ENCODE measurements at regions not wholly inside any gene's neighbourhood (a gene's known extent, or its start where the extent isn't known, plus 50 kb on each side); places are given as distances from the start of the nearest gene placed in this dataset.

DNA sequence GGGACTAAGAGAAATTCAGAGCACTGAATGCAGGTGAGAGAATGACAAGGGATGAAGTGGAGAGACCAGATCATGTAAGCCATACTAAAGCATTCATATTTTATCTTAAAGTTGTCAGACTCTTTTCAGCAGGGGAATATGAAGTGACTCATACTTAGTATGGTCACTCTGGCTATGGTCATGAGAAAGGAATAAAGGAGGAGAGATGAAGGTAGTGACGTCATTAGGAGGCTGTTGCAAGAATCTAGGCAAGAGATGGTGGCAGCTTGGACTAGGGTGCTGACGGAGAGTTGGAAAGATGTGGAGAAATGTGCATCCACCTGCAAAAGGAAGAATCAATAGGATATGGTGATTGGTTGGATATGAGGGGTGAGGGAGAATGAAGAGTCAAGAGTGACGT, 203.2 kb upstream of the ACVR2A start:
- H3K9ac ChIP-seq (ENCODE audit: low read depth in 1 of 3, low read length in 3 of 3): no peak overlapping the region
- H3K27ac ChIP-seq (ENCODE audit: low read depth, low read length): no peak overlapping the region
- no peaks in the 10 kb centered on the region for H3K4me1 ChIP-seq (ENCODE audit: control insufficient read depth in 3 of 3, insufficient read depth in 3 of 3, low read length in 3 of 3)
- H3K4me3 ChIP-seq (ENCODE audit: low read length in 3 of 3): no peak overlapping the region
- H3K36me3 ChIP-seq (ENCODE audit: control insufficient read depth in 3 of 3, insufficient read depth in 3 of 3, low read length in 3 of 3): no peaks in the 10 kb centered on the region
- H3K27me3 ChIP-seq (ENCODE audit: control insufficient read depth in 3 of 3, insufficient read depth in 3 of 3, low read length in 3 of 3): no peaks in the 10 kb centered on the region
- H3K9me3 ChIP-seq (ENCODE audit: control insufficient read depth in 3 of 3, low read length in 3 of 3): no peaks in the 10 kb centered on the region

DNA sequence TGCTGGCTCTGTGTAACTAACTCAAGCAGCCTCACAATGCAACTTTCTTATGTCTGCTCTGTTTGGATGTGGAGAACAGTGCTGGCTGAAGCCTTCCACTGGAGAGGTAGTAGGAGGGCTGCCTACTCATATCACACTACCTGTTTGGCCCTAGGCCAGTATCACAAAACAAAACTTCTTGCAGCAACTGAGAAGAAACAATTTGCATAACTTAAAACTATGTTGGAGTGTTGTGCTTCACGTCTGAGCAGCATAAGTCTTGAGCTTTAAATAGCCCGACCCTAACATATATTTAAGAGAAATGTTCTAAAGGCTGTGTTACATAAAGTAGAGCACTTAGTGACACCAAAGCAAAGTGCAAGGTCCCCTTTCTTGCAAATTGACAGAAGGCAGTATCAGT, 204.9 kb upstream of the ACVR2A start:
- no peaks in the 10 kb centered on the region for H3K4me1 ChIP-seq (ENCODE audit: control insufficient read depth in 3 of 3, insufficient read depth in 3 of 3, low read length in 3 of 3)
- H3K4me3 ChIP-seq (ENCODE audit: low read length in 3 of 3): no peak overlapping the region
- no peaks in the 10 kb centered on the region for H3K9me3 ChIP-seq (ENCODE audit: control insufficient read depth in 3 of 3, low read length in 3 of 3)
- H3K27ac ChIP-seq (ENCODE audit: low read depth, low read length): no peak overlapping the region
- no peaks in the 10 kb centered on the region for H3K36me3 ChIP-seq (ENCODE audit: control insufficient read depth in 3 of 3, insufficient read depth in 3 of 3, low read length in 3 of 3)
- no peaks in the 10 kb centered on the region for H3K27me3 ChIP-seq (ENCODE audit: control insufficient read depth in 3 of 3, insufficient read depth in 3 of 3, low read length in 3 of 3)
- H3K9ac ChIP-seq (ENCODE audit: low read depth in 1 of 3, low read length in 3 of 3): no peak overlapping the region

DNA sequence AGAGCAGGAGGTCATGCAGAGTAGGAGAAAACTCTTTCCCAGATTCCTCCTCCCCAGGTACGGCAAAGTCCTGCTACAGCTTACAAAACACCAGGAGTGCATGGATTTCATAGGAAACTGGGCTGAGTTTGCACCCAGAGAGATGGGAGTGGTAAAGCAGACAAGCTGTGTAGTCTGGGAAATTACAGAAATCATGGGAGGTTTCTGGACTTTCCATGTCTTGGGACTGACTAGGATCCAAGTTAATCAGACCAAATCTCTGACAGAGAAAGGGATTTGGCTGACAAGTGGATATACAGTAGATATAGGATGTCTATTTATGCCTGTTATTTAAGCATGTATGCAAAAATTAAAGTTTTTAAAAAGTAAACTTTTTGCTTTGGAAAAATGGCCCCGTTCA, 205.4 kb upstream of the ACVR2A start:
- H3K4me1 ChIP-seq (ENCODE audit: control insufficient read depth in 3 of 3, insufficient read depth in 3 of 3, low read length in 3 of 3): no peaks in the 10 kb centered on the region
- H3K27ac ChIP-seq (ENCODE audit: low read depth, low read length): no peak overlapping the region

DNA sequence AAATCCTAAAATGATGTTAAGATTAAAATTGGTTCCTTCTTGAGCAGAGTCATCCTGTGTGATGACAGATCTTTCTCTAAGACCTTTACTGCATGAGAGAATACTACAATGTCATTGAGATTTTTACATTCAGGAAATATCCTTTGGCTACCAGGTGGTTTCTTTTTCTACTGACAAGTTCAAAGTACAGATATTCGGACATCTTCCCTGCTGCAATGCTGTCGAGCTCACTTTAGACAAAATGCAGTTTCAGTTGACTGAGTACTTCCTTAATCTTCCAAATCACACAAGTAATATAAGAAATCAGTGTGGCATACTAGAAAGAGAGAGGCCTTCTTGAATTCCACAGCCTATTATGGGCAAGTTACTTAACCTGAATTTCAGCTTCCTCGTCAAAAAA, 207.9 kb upstream of the ACVR2A start:
- peak overlapping the region; percentile 15 for H3K27ac ChIP-seq (ENCODE audit: low read depth, low read length)
- H3K9me3 ChIP-seq (ENCODE audit: control insufficient read depth in 3 of 3, low read length in 3 of 3): no peaks in the 10 kb centered on the region
- H3K27me3 ChIP-seq (ENCODE audit: control insufficient read depth in 3 of 3, insufficient read depth in 3 of 3, low read length in 3 of 3): no peaks in the 10 kb centered on the region
- H3K9ac ChIP-seq (ENCODE audit: low read depth in 1 of 3, low read length in 3 of 3): no peak overlapping the region
- H3K4me3 ChIP-seq (ENCODE audit: low read length in 3 of 3): no peak overlapping the region
- no peaks in the 10 kb centered on the region for H3K36me3 ChIP-seq (ENCODE audit: control insufficient read depth in 3 of 3, insufficient read depth in 3 of 3, low read length in 3 of 3)
- no peaks in the 10 kb centered on the region for H3K4me1 ChIP-seq (ENCODE audit: control insufficient read depth in 3 of 3, insufficient read depth in 3 of 3, low read length in 3 of 3)

More for the DNA sequence above, 205.4 kb upstream of the ACVR2A start:
- Histone ChIP-seq H3K36me3 (ENCODE audit: control insufficient read depth in 3 of 3, insufficient read depth in 3 of 3, low read length in 3 of 3) (no peaks in the 10 kb centered on the region), H3K27me3 (ENCODE audit: control insufficient read depth in 3 of 3, insufficient read depth in 3 of 3, low read length in 3 of 3) (no peaks in the 10 kb centered on the region), H3K9ac (ENCODE audit: low read depth in 1 of 3, low read length in 3 of 3) (no peak overlapping the region), H3K4me3 (ENCODE audit: low read length in 3 of 3) (no peak overlapping the region), H3K9me3 (ENCODE audit: control insufficient read depth in 3 of 3, low read length in 3 of 3) (no peaks in the 10 kb centered on the region)

DNA sequence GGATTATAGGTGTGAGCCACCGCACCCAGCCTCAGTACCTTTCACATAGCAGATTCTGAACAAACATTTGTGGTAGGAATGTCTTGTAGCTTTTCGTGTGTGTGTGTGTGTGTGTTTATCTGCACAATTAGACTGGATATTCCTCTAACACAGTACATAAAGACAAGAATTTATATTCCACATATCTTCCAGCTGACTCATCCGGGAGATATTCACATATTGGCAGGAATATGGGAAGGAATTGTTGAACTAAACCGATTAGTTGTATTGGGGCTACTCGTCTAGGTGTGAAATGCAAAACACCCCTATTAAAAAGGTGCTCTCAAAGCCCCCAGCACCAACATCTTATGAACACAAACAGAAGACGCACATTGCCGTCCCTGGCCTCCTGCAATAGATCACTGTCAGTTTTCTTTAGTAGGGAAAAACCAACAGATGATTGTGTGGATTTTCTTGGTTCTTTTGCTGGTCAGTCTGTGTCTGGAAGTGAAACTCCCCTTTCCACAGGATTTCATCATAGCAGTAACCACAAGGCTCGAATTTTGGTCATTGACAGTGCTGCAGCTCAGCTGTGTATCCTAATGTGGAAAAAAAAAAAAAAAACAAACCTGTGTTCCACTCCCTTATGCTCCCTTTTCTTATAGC, 208.5 kb upstream of the ACVR2A start:
- Histone ChIP-seq H3K9me3 (ENCODE audit: control insufficient read depth in 3 of 3, low read length in 3 of 3) (no peaks in the 10 kb centered on the region), H3K27me3 (ENCODE audit: control insufficient read depth in 3 of 3, insufficient read depth in 3 of 3, low read length in 3 of 3) (no peaks in the 10 kb centered on the region), H3K4me1 (ENCODE audit: control insufficient read depth in 3 of 3, insufficient read depth in 3 of 3, low read length in 3 of 3) (no peaks in the 10 kb centered on the region), H3K9ac (ENCODE audit: low read depth in 1 of 3, low read length in 3 of 3) (no peak overlapping the region), H3K4me3 (ENCODE audit: low read length in 3 of 3) (no peak overlapping the region), H3K27ac (ENCODE audit: low read depth, low read length) (peak overlapping the region; percentile 15), H3K36me3 (ENCODE audit: control insufficient read depth in 3 of 3, insufficient read depth in 3 of 3, low read length in 3 of 3) (no peaks in the 10 kb centered on the region)

DNA sequence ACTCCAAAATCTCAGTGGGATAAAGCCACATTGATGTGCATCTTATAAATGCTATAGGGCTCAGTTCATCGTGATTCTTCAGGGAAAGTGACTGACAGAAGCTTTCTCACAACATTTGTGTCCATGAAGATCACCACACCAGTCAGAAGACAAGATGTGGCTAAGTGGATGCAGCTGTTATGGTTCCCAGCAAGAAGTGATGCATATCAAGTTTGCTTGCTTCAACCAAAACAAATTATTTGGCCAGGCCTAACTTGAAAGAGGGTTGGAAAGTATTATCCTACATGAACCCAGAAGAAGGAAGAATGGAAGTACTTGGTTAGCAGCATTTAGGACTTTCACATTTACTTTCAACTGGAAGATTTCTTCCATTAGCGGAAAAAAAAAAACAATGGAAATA, 210.0 kb upstream of the ACVR2A start:
- H3K9me3 ChIP-seq (ENCODE audit: control insufficient read depth in 3 of 3, low read length in 3 of 3): no peaks in the 10 kb centered on the region
- H3K9ac ChIP-seq (ENCODE audit: low read depth in 1 of 3, low read length in 3 of 3): no peak overlapping the region
- H3K36me3 ChIP-seq (ENCODE audit: control insufficient read depth in 3 of 3, insufficient read depth in 3 of 3, low read length in 3 of 3): no peaks in the 10 kb centered on the region
- no peak overlapping the region for H3K27ac ChIP-seq (ENCODE audit: low read depth, low read length)
- no peak overlapping the region for H3K4me3 ChIP-seq (ENCODE audit: low read length in 3 of 3)
- H3K27me3 ChIP-seq (ENCODE audit: control insufficient read depth in 3 of 3, insufficient read depth in 3 of 3, low read length in 3 of 3): no peaks in the 10 kb centered on the region
- H3K4me1 ChIP-seq (ENCODE audit: control insufficient read depth in 3 of 3, insufficient read depth in 3 of 3, low read length in 3 of 3): no peaks in the 10 kb centered on the region

DNA sequence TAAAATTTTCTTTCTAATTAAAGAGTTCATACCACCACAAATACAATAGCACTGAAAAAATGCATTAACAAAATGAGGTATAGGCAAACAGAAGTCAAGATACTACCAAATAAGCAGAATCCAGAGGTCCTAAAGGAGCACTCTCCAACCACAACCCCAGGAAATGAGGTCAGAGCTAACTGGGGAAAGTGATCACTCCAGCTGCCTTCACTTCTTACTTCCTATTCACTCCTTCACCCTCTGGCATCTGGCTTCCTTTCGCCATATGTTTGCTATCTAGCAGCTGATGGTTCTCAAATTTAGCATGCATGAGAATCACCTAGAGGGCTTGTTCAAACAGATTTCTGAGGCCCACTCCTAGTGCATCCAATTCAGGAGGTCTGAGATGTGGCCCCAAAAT, 212.6 kb upstream of the ACVR2A start:
- no peaks in the 10 kb centered on the region for H3K9me3 ChIP-seq (ENCODE audit: control insufficient read depth in 3 of 3, low read length in 3 of 3)
- H3K4me3 ChIP-seq (ENCODE audit: low read length in 3 of 3): no peak overlapping the region
- H3K27ac ChIP-seq (ENCODE audit: low read depth, low read length): no peak overlapping the region
- no peak overlapping the region for H3K9ac ChIP-seq (ENCODE audit: low read depth in 1 of 3, low read length in 3 of 3)
- no peaks in the 10 kb centered on the region for H3K27me3 ChIP-seq (ENCODE audit: control insufficient read depth in 3 of 3, insufficient read depth in 3 of 3, low read length in 3 of 3)
- H3K4me1 ChIP-seq (ENCODE audit: control insufficient read depth in 3 of 3, insufficient read depth in 3 of 3, low read length in 3 of 3): no peaks in the 10 kb centered on the region
- no peaks in the 10 kb centered on the region for H3K36me3 ChIP-seq (ENCODE audit: control insufficient read depth in 3 of 3, insufficient read depth in 3 of 3, low read length in 3 of 3)

DNA sequence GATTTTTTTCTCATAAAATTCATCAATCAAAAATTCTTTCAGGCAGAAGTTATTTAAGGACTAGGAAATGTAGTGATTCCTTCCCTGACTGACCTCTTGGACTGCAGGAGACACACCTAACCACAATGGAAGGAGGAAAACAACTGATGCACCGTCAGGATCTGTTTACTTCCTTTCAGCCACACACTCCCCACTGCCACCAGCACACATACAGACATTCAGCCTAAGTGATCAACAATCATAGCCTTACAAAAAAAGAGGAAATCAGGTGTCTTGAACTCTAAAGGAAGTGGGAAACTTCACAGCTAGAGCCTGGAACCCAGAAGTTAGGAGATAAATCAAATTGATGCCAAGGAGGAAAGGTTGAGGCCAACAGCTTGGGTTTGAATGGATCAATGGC, 213.5 kb upstream of the ACVR2A start:
- Histone ChIP-seq H3K27ac (ENCODE audit: low read depth, low read length) (no peak overlapping the region), H3K9ac (ENCODE audit: low read depth in 1 of 3, low read length in 3 of 3) (no peak overlapping the region), H3K36me3 (ENCODE audit: control insufficient read depth in 3 of 3, insufficient read depth in 3 of 3, low read length in 3 of 3) (no peaks in the 10 kb centered on the region), H3K27me3 (ENCODE audit: control insufficient read depth in 3 of 3, insufficient read depth in 3 of 3, low read length in 3 of 3) (no peaks in the 10 kb centered on the region), H3K4me1 (ENCODE audit: control insufficient read depth in 3 of 3, insufficient read depth in 3 of 3, low read length in 3 of 3) (no peaks in the 10 kb centered on the region), H3K4me3 (ENCODE audit: low read length in 3 of 3) (no peak overlapping the region), H3K9me3 (ENCODE audit: control insufficient read depth in 3 of 3, low read length in 3 of 3) (no peaks in the 10 kb centered on the region)

DNA sequence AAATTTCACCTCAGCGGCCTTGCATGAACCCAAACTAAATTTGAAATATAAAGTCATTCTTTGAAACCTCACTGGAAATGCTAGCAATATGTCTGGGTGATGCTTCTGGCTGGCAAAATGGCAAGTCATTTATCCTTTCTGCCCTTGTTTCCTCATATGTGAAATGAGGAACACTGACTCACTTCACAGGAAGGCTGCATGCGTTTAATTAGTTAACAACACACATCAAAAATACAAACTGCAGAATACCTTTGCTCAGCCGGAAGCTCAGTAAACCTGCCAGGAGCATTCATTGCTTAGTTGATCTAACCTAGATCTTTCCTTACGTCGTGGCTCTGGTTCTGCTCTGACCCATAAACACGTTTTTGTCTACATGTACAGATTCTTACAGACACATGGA, 214.2 kb upstream of the ACVR2A start:
- H3K36me3 ChIP-seq (ENCODE audit: control insufficient read depth in 3 of 3, insufficient read depth in 3 of 3, low read length in 3 of 3): no peaks in the 10 kb centered on the region
- no peaks in the 10 kb centered on the region for H3K9me3 ChIP-seq (ENCODE audit: control insufficient read depth in 3 of 3, low read length in 3 of 3)
- H3K27me3 ChIP-seq (ENCODE audit: control insufficient read depth in 3 of 3, insufficient read depth in 3 of 3, low read length in 3 of 3): no peaks in the 10 kb centered on the region
- no peak overlapping the region for H3K27ac ChIP-seq (ENCODE audit: low read depth, low read length)
- H3K4me1 ChIP-seq (ENCODE audit: control insufficient read depth in 3 of 3, insufficient read depth in 3 of 3, low read length in 3 of 3): no peaks in the 10 kb centered on the region
- H3K4me3 ChIP-seq (ENCODE audit: low read length in 3 of 3): no peak overlapping the region
- H3K9ac ChIP-seq (ENCODE audit: low read depth in 1 of 3, low read length in 3 of 3): no peak overlapping the region

DNA sequence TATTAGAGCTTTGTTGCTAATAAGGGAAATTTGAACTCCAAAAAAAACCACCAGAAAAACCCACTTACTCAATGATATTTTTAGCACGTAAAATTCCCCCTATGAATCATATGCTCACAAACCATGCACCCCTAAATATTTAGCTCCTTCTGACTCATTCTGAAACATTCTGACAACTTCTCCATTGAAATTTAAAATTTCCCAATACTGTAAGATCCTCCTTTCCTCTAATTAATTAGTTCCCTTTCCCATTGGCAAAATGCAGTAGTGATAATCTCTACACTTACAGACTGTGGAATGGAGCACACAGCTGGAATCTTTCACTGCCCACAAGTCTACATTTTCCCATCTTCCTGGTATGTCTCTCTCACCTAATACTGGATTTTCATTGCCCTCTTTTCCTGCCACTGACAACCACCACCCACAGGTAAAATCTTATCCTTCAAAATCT, 215.8 kb upstream of the ACVR2A start:
- Histone ChIP-seq H3K9ac (ENCODE audit: low read depth in 1 of 3, low read length in 3 of 3) (no peak overlapping the region), H3K27ac (ENCODE audit: low read depth, low read length) (no peak overlapping the region), H3K4me3 (ENCODE audit: low read length in 3 of 3) (no peak overlapping the region), H3K36me3 (ENCODE audit: control insufficient read depth in 3 of 3, insufficient read depth in 3 of 3, low read length in 3 of 3) (no peaks in the 10 kb centered on the region), H3K27me3 (ENCODE audit: control insufficient read depth in 3 of 3, insufficient read depth in 3 of 3, low read length in 3 of 3) (no peaks in the 10 kb centered on the region), H3K9me3 (ENCODE audit: control insufficient read depth in 3 of 3, low read length in 3 of 3) (no peaks in the 10 kb centered on the region), H3K4me1 (ENCODE audit: control insufficient read depth in 3 of 3, insufficient read depth in 3 of 3, low read length in 3 of 3) (no peaks in the 10 kb centered on the region)

DNA sequence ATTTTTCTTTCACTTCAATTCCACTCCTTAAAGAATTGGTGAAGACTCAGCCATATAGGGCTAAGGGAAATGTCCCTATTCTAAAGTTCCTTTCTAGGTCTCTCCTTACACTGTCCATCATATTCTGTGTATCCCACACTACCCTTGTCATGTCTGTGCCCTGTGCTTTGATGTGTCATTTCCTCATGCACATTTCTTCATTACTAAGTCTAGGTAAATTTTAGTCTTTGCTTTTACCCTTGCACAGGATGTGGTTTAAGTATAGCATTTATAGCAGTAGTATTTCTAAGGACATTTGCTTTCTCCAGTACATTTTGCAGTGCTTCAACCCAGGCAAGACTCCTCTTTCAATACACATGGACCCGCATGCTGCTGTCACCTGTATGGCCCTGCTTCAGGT, 221.5 kb upstream of the ACVR2A start:
- Histone ChIP-seq H3K9me3 (ENCODE audit: control insufficient read depth in 3 of 3, low read length in 3 of 3) (no peaks in the 10 kb centered on the region), H3K27ac (ENCODE audit: low read depth, low read length) (no peak overlapping the region), H3K27me3 (ENCODE audit: control insufficient read depth in 3 of 3, insufficient read depth in 3 of 3, low read length in 3 of 3) (no peaks in the 10 kb centered on the region), H3K9ac (ENCODE audit: low read depth in 1 of 3, low read length in 3 of 3) (no peak overlapping the region), H3K4me3 (ENCODE audit: low read length in 3 of 3) (no peak overlapping the region), H3K4me1 (ENCODE audit: control insufficient read depth in 3 of 3, insufficient read depth in 3 of 3, low read length in 3 of 3) (no peaks in the 10 kb centered on the region), H3K36me3 (ENCODE audit: control insufficient read depth in 3 of 3, insufficient read depth in 3 of 3, low read length in 3 of 3) (no peaks in the 10 kb centered on the region)

Data from skeletal muscle tissue (tissue), 3 donors.